ENCODE measurements at regions not wholly inside any gene's neighbourhood (a gene's known extent, or its start where the extent isn't known, plus 50 kb on each side); places are given as distances from the start of the nearest gene placed in this dataset.

GRCh38 chr12:126061777-126062176 is 996.5 kb downstream of the AACS start:
- DNase-seq (ENCODE audit: low read depth in 1 of 2, low spot score in 1 of 2) = no peak
- no peaks in the 10 kb centered on the region for H3K9me3 ChIP-seq (ENCODE audit: low read depth)
- H3K4me3 ChIP-seq = no peak overlapping the region
- H3K27ac ChIP-seq = no peak overlapping the region
- no peaks in the 10 kb centered on the region for H3K4me1 ChIP-seq (ENCODE audit: low read depth)
- H3K27me3 ChIP-seq = no peaks in the 10 kb centered on the region
- no peak for TF ChIP-seq CTCF (IDR thresholded peaks at IDR 0.05; ENCODE audit: low read depth, low read length)
- no peaks in the 10 kb centered on the region for H3K36me3 ChIP-seq

GRCh38 chr12:126064028-126064427 is 998.8 kb downstream of the AACS start:
- no peak overlapping the region for H3K4me3 ChIP-seq
- no peaks in the 10 kb centered on the region for H3K9me3 ChIP-seq (ENCODE audit: low read depth)
- H3K4me1 ChIP-seq (ENCODE audit: low read depth) = no peaks in the 10 kb centered on the region
- no peaks in the 10 kb centered on the region for H3K27me3 ChIP-seq
- no peak for TF ChIP-seq CTCF (IDR thresholded peaks at IDR 0.05; ENCODE audit: low read depth, low read length)
- no peak overlapping the region for H3K27ac ChIP-seq
- peak in 1 of 2 donors; percentile 8 for DNase-seq (ENCODE audit: low read depth in 1 of 2, low spot score in 1 of 2)
- no peaks in the 10 kb centered on the region for H3K36me3 ChIP-seq

- no peaks in the 10 kb centered on the region for H3K27me3 ChIP-seq
- DNase-seq (ENCODE audit: low read depth in 1 of 2, low spot score in 1 of 2) = no peak
- H3K4me1 ChIP-seq (ENCODE audit: low read depth) = no peaks in the 10 kb centered on the region
- no peaks in the 10 kb centered on the region for H3K36me3 ChIP-seq
- no peak for TF ChIP-seq CTCF (IDR thresholded peaks at IDR 0.05; ENCODE audit: low read depth, low read length)
- no peak overlapping the region for H3K4me3 ChIP-seq
- no peaks in the 10 kb centered on the region for H3K9me3 ChIP-seq (ENCODE audit: low read depth)
- no peak overlapping the region for H3K27ac ChIP-seq
These were observed 1002.5 kb downstream of the AACS start for GRCh38 chr12:126067626-126068329.

- Histone ChIP-seq H3K4me3 (no peak overlapping the region), H3K27me3 (no peaks in the 10 kb centered on the region), H3K9me3 (ENCODE audit: low read depth) (no peaks in the 10 kb centered on the region), H3K27ac (no peak overlapping the region), H3K36me3 (no peaks in the 10 kb centered on the region), H3K4me1 (ENCODE audit: low read depth) (no peaks in the 10 kb centered on the region)
- TF ChIP-seq CTCF (IDR thresholded peaks at IDR 0.05; ENCODE audit: low read depth, low read length) = peak; percentile 38
- DNase-seq (ENCODE audit: low read depth in 1 of 2, low spot score in 1 of 2) = peak; percentile 45 to 67
These were observed 1004.4 kb downstream of the AACS start for GRCh38 chr12:126069549-126070165.

- DNase-seq (ENCODE audit: low read depth in 1 of 2, low spot score in 1 of 2) = no peak
- TF ChIP-seq CTCF (IDR thresholded peaks at IDR 0.05; ENCODE audit: low read depth, low read length) = no peak
These were observed 1011.3 kb downstream of the AACS start for GRCh38 chr12:126076515-126076914.

More at GRCh38 chr12:126076515-126076914, 1011.3 kb downstream of the AACS start:
- Histone ChIP-seq H3K9me3 (ENCODE audit: low read depth) (no peaks in the 10 kb centered on the region), H3K4me3 (no peak overlapping the region), H3K36me3 (no peaks in the 10 kb centered on the region), H3K4me1 (ENCODE audit: low read depth) (no peaks in the 10 kb centered on the region), H3K27me3 (no peaks in the 10 kb centered on the region), H3K27ac (no peak overlapping the region)
